Stomach (tissue), 4 donors: ENCODE measurements at regions not wholly inside any gene's neighbourhood (a gene's known extent, or its start where the extent isn't known, plus 50 kb on each side); places are given as distances from the start of the nearest gene placed in this dataset.

Source experiments
- POLR2A ChIP-seq, 4 donors: fragments of 450-650 bp; IDR thresholded peaks; one replicate each; pipeline ENCODE4 v1.6.1; 2016; ENCODE audit warnings: antibody characterized with exemption in 4 of 4, control low read depth in 2 of 4, mild to moderate bottlenecking in 1 of 4, moderate library complexity in 1 of 4
- POLR2AphosphoS5 ChIP-seq, 3 donors: sonication (generic); formaldehyde crosslinking; IDR thresholded peaks; one replicate each; pipeline ENCODE4 v1.6.1; 2016; ENCODE audit warnings: antibody characterized with exemption in 3 of 3
- TF ChIP-seq, protein P1 (sequence below), 7 experiments: fragments of 450-650 bp in 4 of 7; fragments of 200-600 bp in 3 of 7; sonication (generic) in 3 of 7; IDR thresholded peaks; one replicate each; pipeline ENCODE4 v1.5.1; 2016 to 2019; ENCODE audit warnings: antibody characterized with exemption in 7 of 7, control low read depth in 2 of 7, mild to moderate bottlenecking in 1 of 7

GRCh38 chrX:33831211-33831610, 300.9 kb downstream of the FAM47A start:
- TF ChIP-seq, protein P1, sequence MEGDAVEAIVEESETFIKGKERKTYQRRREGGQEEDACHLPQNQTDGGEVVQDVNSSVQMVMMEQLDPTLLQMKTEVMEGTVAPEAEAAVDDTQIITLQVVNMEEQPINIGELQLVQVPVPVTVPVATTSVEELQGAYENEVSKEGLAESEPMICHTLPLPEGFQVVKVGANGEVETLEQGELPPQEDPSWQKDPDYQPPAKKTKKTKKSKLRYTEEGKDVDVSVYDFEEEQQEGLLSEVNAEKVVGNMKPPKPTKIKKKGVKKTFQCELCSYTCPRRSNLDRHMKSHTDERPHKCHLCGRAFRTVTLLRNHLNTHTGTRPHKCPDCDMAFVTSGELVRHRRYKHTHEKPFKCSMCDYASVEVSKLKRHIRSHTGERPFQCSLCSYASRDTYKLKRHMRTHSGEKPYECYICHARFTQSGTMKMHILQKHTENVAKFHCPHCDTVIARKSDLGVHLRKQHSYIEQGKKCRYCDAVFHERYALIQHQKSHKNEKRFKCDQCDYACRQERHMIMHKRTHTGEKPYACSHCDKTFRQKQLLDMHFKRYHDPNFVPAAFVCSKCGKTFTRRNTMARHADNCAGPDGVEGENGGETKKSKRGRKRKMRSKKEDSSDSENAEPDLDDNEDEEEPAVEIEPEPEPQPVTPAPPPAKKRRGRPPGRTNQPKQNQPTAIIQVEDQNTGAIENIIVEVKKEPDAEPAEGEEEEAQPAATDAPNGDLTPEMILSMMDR (IDR thresholded peaks at IDR 0.05) = no peak
- no peak for TF ChIP-seq POLR2AphosphoS5 (IDR thresholded peaks at IDR 0.05)
- no peak for TF ChIP-seq POLR2A (IDR thresholded peaks at IDR 0.05)
